T-helper 1 cell treated with Interleukin-12 subunit alpha and Interleukin-12 subunit beta and Interleukin-4 antibody, amounts not matched to agents 30 μg/mL and 1 μg/mL, for 36 hours (primary cell): ENCODE measurements at regions not wholly inside any gene's neighbourhood (a gene's known extent, or its start where the extent isn't known, plus 50 kb on each side); places are given as distances from the start of the nearest gene placed in this dataset.
"Not testable (repeated sequence)": the region's sequence is repeated elsewhere in the genome, so short reads cannot be mapped to it uniquely, and the experiment has no call there.

Experiments
- H3K27ac Mint-ChIP-seq: one replicate; pipeline ENCODE4 v1.8.0; 2021; ENCODE audit warnings: mild to moderate bottlenecking, mixed read lengths
- H3K27me3 Mint-ChIP-seq: one replicate; pipeline ENCODE4 v1.8.0; 2021; ENCODE audit warnings: low read depth, mixed read lengths
- H3K36me3 Mint-ChIP-seq: one replicate; pipeline ENCODE4 v1.8.0; 2021; ENCODE audit warnings: low read depth, mixed read lengths
- H3K4me1 Mint-ChIP-seq: one replicate; pipeline ENCODE4 v1.8.0; 2021; ENCODE audit warnings: low read depth, mixed read lengths
- H3K4me3 Mint-ChIP-seq: one replicate; pipeline ENCODE4 v1.8.0; 2021; ENCODE audit warnings: mild to moderate bottlenecking, moderate library complexity, mixed read lengths
- H3K9me3 Mint-ChIP-seq: one replicate; pipeline ENCODE4 v1.8.0; 2021; ENCODE audit warnings: mixed read lengths

DNA sequence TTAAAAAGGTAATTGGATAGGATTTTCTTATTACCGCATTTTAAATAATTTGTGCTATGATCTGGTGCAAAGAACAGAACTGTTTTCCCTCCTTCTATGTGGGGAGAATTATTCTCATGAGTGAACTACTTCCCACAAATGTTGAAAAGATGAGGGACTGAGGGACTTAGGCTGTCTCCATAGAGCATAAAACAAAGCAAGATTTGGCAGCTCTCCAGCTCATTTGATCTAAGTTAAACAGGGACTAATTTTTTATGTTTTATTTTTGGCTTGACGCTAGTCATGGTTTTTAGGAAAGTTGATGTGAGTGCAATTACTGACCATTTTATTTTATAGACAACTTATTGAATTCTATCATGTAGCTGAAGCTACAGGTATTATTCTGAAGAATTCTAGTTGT is 362.3 kb downstream of the HLX start:
- Mint-ChIP-seq H3K27me3 (no peaks in the 10 kb centered on the region), H3K36me3 (no peaks in the 10 kb centered on the region), H3K9me3 (no peaks in the 10 kb centered on the region), H3K4me3 (no peak overlapping the region), H3K27ac (no peak overlapping the region), H3K4me1 (no peaks in the 10 kb centered on the region)

DNA sequence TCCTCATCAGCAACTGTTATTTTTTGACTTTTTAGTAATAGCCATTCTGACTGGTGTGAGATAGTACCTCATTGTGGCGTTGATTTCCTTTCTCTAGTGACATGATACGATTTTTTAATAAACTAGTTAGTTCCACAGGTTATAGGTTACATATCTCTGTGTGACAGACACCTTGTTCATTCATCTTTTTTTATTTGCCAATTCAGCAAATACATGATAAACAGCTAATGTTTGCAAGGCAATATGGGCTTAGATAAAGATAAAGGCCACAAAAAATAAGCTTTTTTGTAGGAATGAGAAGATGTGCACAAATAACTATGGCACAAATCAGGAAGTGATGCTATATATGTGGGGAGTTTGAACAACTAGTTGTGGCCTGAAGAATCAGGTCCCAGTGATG is 366.8 kb downstream of the HLX start:
- Mint-ChIP-seq H3K4me1 (no peaks in the 10 kb centered on the region), H3K36me3 (no peaks in the 10 kb centered on the region), H3K4me3 (no peak overlapping the region), H3K27ac (no peak overlapping the region), H3K27me3 (no peaks in the 10 kb centered on the region), H3K9me3 (no peaks in the 10 kb centered on the region)

DNA sequence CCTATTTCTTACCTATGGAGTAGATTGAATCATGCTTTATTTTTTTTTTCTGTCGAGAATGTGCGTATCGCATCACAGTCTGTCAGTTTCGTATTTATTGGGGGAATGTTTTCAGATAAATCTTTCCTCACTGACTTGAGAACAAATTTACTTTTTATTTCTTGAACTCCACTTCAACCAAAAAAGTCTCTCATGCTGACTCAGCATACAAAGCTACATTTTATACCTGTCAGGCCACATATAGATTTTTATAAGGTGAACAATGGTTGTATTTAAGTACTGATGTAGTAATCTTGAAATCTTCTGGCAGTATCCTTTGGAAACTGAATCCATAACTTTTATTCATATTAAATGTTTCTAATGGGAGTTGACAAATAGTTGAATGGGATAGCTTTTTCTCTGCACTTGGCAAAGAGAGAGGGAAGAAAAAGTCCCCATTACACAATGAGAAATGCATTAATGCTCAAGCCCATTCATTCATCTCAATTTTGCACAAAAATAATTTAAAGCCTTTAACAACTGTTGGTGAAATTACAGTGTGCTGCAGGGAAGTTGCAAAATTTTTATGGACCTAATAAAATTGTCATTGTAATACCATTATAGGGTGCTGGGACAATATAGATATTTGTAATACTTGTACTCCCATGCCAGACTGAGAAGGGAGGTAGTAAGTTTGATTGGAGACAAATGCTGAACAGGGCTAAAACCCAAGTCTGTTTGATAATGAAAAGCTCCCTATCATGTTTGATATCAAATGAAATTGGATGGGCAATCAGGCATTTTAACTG is 367.6 kb downstream of the HLX start:
- H3K27me3 Mint-ChIP-seq, result no peaks in the 10 kb centered on the region
- no peaks in the 10 kb centered on the region for H3K4me1 Mint-ChIP-seq
- H3K4me3 Mint-ChIP-seq, result no peak overlapping the region
- H3K27ac Mint-ChIP-seq, result no peak overlapping the region
- H3K9me3 Mint-ChIP-seq, result no peaks in the 10 kb centered on the region
- no peaks in the 10 kb centered on the region for H3K36me3 Mint-ChIP-seq

DNA sequence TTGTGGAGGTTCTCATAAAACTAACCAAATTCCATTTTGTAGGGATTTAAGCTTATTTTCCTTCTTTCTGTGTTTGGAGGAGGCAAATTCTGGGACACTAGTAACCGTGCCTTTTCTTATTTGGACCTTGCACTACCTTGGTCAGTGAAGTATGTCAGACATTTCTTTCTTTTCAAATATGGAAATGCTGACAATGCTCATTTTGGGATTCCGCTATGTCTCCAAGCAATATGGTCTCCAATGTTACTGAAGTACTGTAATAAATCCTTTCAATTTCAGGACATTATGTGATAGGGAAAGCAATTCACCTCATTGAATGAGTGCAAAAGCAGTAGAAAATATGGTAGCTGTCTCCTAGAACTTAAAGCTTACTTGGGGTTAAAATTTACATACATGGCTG is 372.3 kb downstream of the HLX start:
- Mint-ChIP-seq H3K27me3 (no peaks in the 10 kb centered on the region), H3K9me3 (no peaks in the 10 kb centered on the region), H3K36me3 (no peaks in the 10 kb centered on the region), H3K4me1 (no peaks in the 10 kb centered on the region), H3K27ac (no peak overlapping the region), H3K4me3 (no peak overlapping the region)

DNA sequence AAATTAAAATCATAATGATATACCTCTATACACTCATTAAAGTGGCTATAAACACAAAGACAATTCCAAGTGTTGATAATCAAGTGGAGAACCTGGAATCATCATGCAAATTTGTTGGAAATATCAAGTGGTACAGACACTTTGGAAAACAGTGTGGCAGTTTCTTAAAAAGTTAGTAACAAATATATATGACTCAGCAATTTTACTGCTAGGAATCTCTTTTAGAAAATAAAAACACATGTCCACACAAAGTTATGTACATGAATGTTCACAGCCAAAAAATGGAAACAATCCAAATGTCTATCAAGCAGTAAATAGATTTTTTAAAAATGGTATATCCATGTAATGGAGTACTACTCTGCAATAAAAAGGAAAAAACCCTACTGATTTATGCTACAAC is 375.6 kb downstream of the HLX start:
- H3K4me3 Mint-ChIP-seq, result no peak overlapping the region
- no peaks in the 10 kb centered on the region for H3K36me3 Mint-ChIP-seq
- no peaks in the 10 kb centered on the region for H3K27me3 Mint-ChIP-seq
- no peaks in the 10 kb centered on the region for H3K4me1 Mint-ChIP-seq
- peaks cover 4% of the 10 kb centered on the region for H3K9me3 Mint-ChIP-seq
- H3K27ac Mint-ChIP-seq, result no peak overlapping the region

DNA sequence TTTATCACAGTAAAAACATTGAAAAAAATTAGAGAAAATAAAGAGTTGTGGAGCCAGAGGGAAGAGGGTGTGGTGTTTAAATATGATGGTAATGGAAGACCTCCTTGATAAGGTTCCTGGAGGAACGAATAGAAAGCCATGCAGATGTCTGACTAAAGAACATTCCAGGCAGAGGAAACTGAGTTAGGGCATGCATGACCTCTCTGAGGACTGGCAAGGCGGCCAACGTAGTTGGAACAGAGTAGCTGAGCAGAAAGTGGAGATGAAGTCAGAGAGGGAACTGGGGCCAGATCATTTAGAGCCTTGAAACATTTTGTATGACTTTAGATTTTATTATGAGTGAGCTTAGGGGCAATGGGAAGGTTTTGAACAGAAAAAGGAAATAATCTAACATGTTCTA is 377.5 kb downstream of the HLX start:
- Mint-ChIP-seq H3K36me3 (no peaks in the 10 kb centered on the region), H3K4me1 (no peaks in the 10 kb centered on the region), H3K4me3 (no peak overlapping the region), H3K27me3 (no peaks in the 10 kb centered on the region), H3K27ac (no peak overlapping the region), H3K9me3 (peaks cover 4% of the 10 kb centered on the region)

GRCh38 chr1:221257548-221257947 is 378.3 kb downstream of the HLX start:
- not testable (repeated sequence) for H3K4me3 Mint-ChIP-seq, H3K9me3 Mint-ChIP-seq, H3K4me1 Mint-ChIP-seq, H3K36me3 Mint-ChIP-seq, H3K27ac Mint-ChIP-seq, H3K27me3 Mint-ChIP-seq

DNA sequence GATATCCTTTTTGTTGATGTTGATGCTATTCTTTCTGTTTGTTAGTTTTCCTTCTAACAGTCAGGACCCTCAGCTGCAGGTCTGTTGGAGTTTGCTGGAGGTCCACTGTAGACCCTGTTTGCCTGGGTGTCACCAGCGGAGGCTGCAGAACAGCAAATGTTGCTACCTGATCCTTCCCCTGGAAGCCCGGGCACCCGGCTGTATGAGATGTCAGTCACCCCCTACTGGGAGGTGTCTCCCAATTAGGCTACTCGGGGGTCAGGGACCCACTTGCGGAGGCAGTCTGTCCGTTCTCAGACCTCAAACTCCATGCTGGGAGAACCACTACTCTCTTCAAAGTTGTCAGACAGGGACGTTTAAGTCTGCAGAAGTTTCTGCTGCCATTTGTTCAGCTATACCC is 383.4 kb downstream of the HLX start:
- H3K36me3 Mint-ChIP-seq, H3K27ac Mint-ChIP-seq, H3K27me3 Mint-ChIP-seq, H3K4me1 Mint-ChIP-seq, H3K9me3 Mint-ChIP-seq, H3K4me3 Mint-ChIP-seq: not testable (repeated sequence)

DNA sequence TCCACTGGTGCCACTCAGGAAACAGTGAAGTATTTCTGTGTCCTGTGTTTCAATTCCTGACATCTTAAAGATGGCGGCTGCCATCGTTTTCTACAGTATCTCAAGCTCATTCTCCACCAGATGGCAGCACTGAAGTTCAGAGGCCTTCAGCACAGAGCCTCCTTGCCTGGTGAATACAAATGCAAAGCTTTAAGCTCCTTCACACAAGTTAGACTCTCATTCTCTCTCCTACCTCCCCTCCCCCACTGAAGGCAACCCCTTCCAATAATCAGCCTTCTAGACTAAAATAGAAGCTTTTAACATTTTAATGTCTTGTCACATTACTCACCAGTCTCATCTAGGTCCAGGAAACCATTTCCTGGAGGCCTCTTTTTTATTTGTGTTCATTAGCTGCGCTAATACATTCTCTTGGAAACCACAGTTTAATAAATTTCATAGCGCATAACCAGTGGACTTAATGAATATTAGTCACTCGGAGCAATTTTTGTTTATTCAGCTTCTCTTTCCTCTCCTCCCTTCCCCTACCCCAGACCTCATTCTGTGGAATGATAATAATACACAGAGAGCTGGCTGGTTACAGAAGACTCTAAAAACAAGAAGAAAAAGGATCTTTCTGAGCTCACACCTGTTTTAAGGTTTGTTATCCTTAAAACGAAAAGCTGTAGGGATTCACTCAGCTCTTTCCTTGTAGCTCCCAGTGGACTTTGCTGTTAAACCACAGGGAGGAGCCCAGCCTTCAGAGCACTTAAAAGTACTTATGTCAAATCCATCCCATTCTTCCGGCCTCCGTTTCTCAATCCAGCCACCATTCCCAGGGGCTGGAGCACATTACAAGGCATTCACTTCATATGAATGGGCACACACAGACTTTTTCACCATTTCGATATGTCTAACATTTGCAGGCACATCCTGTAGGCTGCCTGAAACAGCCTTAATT is 384.9 kb downstream of the HLX start:
- Mint-ChIP-seq H3K27ac (no peak overlapping the region), H3K9me3 (no peaks in the 10 kb centered on the region), H3K36me3 (no peaks in the 10 kb centered on the region), H3K4me3 (no peak overlapping the region), H3K4me1 (no peaks in the 10 kb centered on the region), H3K27me3 (no peaks in the 10 kb centered on the region)

GRCh38 chr1:221264848-221265247 is 385.6 kb downstream of the HLX start:
- H3K36me3 Mint-ChIP-seq, result no peaks in the 10 kb centered on the region
- no peak overlapping the region for H3K27ac Mint-ChIP-seq
- H3K4me1 Mint-ChIP-seq, result no peaks in the 10 kb centered on the region
- no peaks in the 10 kb centered on the region for H3K27me3 Mint-ChIP-seq
- H3K9me3 Mint-ChIP-seq, result no peaks in the 10 kb centered on the region
- no peak overlapping the region for H3K4me3 Mint-ChIP-seq

- Mint-ChIP-seq H3K27ac (no peak overlapping the region), H3K4me3 (no peak overlapping the region), H3K4me1 (no peaks in the 10 kb centered on the region), H3K36me3 (no peaks in the 10 kb centered on the region), H3K27me3 (no peaks in the 10 kb centered on the region), H3K9me3 (no peaks in the 10 kb centered on the region)
These were observed 389.1 kb downstream of the HLX start for GRCh38 chr1:221268295-221268694.

DNA sequence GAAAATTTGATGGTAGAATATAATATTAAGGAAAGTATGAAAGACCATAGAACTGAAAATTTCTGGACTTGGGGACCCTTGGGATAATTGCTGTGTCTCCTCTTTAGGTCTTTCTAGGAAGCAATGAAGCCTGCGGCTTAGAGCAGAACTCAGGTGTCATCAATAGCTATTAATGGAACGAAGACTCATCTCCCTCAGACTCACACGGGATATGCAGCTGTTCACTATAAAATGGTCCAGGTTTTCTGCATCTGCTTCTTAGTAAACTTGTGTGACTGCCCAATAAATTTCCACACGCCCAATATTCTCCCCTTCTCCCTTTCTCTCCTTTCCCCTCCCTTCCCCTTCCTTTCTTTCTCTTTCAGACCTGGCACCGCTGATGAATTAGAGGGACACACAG is 392.5 kb downstream of the HLX start:
- H3K27ac Mint-ChIP-seq, result no peak overlapping the region
- H3K4me1 Mint-ChIP-seq, result no peaks in the 10 kb centered on the region
- no peaks in the 10 kb centered on the region for H3K9me3 Mint-ChIP-seq
- no peak overlapping the region for H3K4me3 Mint-ChIP-seq
- H3K27me3 Mint-ChIP-seq, result no peaks in the 10 kb centered on the region
- H3K36me3 Mint-ChIP-seq, result no peaks in the 10 kb centered on the region

GRCh38 chr1:221272940-221273339 is 393.7 kb downstream of the HLX start:
- Mint-ChIP-seq H3K27ac (no peak overlapping the region), H3K4me3 (no peak overlapping the region), H3K36me3 (no peaks in the 10 kb centered on the region)

DNA sequence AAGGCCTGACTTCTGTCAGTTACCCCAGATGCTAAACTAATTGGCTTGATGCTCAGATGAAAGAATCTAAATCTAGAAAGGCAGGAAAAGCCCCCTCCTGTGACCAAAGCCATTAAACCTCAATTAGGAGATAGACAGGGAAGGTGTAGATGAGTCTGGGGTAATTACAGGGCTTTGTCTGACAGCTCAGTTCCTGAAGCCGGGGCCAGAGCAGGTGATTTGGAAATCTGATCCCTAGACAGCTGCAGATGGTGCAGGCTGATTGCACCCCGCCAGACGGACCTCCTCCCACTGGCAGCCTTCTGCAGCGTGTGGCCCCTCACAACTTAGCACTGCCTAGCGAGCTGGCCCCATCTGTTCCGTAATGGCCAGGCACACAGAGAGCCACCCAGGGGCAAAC is 395.1 kb downstream of the HLX start:
- no peak overlapping the region for H3K4me3 Mint-ChIP-seq
- H3K36me3 Mint-ChIP-seq, result no peaks in the 10 kb centered on the region
- no peaks in the 10 kb centered on the region for H3K27me3 Mint-ChIP-seq
- no peaks in the 10 kb centered on the region for H3K9me3 Mint-ChIP-seq
- no peak overlapping the region for H3K27ac Mint-ChIP-seq
- no peaks in the 10 kb centered on the region for H3K4me1 Mint-ChIP-seq

More at GRCh38 chr1:221272940-221273339, 393.7 kb downstream of the HLX start:
- Mint-ChIP-seq H3K4me1 (no peaks in the 10 kb centered on the region), H3K27me3 (no peaks in the 10 kb centered on the region), H3K9me3 (no peaks in the 10 kb centered on the region)

DNA sequence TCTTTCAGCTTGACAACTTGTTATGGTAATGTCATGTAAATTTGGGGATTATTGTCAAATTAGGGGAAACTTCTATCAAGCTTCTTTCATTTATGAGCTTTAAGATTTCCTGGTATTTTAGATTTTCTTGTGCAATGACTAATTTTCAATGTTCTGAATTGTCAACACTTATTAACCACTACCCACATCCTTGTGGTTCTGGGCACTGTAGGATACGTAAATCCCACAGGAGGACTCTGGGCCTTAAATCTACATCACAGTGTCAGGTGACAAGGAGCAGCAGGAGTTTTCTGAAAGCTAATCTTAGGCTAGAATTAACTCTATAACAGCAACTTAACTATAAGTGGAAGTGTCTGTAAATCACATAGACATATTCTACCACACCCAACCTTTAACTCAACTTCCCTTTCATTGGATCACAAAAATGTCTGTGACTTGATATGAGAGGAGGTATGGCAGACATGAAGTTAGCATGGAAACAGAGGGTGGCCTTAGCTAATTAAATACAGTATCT is 397.7 kb downstream of the HLX start:
- H3K9me3 Mint-ChIP-seq, result no peaks in the 10 kb centered on the region
- no peaks in the 10 kb centered on the region for H3K36me3 Mint-ChIP-seq
- H3K4me1 Mint-ChIP-seq, result no peaks in the 10 kb centered on the region
- H3K27me3 Mint-ChIP-seq, result no peaks in the 10 kb centered on the region
- no peak overlapping the region for H3K27ac Mint-ChIP-seq
- H3K4me3 Mint-ChIP-seq, result no peak overlapping the region
